Lower leg skin (tissue), 3 donors: ENCODE measurements at regions not wholly inside any gene's neighbourhood (a gene's known extent, or its start where the extent isn't known, plus 50 kb on each side); places are given as distances from the start of the nearest gene placed in this dataset.

Source experiments
- CTCF ChIP-seq, 3 donors: fragments of 450-650 bp; IDR thresholded peaks; one replicate each; pipeline ENCODE4 v1.5.1; 2016; ENCODE audit warnings: antibody characterized with exemption in 3 of 3, mild to moderate bottlenecking in 3 of 3, moderate library complexity in 2 of 3
- POLR2A ChIP-seq, 2 donors: fragments of 450-650 bp; IDR thresholded peaks; one replicate each; pipeline ENCODE4 v1.6.1; 2016 to 2017; ENCODE audit warnings: antibody characterized with exemption in 2 of 2, mild to moderate bottlenecking in 1 of 2, moderate library complexity in 1 of 2

GRCh38 chr13:59409211-59409610 is 754.5 kb downstream of the DIAPH3 start:
- TF ChIP-seq CTCF (IDR thresholded peaks at IDR 0.05) (no peak), POLR2A (IDR thresholded peaks at IDR 0.05) (no peak)
